ENCODE measurements at regions not wholly inside any gene's neighbourhood (a gene's known extent, or its start where the extent isn't known, plus 50 kb on each side); places are given as distances from the start of the nearest gene placed in this dataset.

DNA sequence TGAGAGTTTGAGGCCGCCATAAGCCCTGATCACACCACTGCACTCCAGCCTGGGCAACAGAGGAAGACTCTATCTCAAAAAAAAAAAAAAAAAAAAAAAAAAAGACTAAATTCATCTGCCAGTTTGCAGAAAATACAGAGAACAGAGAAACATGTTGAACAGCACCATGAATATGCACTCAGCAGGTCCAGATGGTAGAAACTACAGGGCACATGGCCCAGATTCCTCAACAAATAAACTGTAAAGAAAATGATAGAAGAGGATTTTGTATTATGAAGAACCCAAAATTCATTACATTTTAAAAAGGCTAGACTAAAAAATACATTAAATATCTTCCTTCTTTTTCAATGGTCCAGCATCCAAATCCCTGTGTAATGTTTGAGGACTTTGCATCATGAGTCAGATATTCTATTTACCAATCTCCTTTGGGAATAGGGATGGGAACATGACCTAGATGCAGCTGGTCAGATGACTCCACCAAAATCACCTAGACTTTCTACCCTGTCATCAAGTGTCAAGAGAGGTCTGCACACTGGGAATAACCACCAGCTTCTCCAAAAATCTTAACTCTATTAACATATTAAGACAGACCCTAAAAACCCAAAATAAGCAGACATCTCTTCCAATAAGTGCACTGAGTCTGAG is 189.1 kb upstream of the TCF21 start:
- H4K20me1 ChIP-seq (ENCODE audit: insufficient read depth, low read length) = no peaks in the 10 kb centered on the region
- ATAC-seq (no peak), DNase-seq (ENCODE audit: low spot score) (no peak), FAIRE-seq (no peak)
- 33% methylated on average over 1 of the region's 1 CpG for WGBS (ENCODE audit: low lambda C conversion rate)
- no peak overlapping the region for H2AFZ ChIP-seq (ENCODE audit: low read length)
- H3K27ac ChIP-seq (ENCODE audit: extremely low read length, insufficient read depth, low read length) = no peak overlapping the region
- no peak overlapping the region for H3K4me2 ChIP-seq (ENCODE audit: low read depth, low read length)
- no peak overlapping the region for H3K4me3 ChIP-seq (replicated peaks in 1 of 3; ENCODE audit: insufficient read depth in 1 of 3, low read depth in 2 of 3, low read length in 3 of 3)
- no TSS peak for BruUV-seq (replicated peaks)
- H3K4me1 ChIP-seq (ENCODE audit: insufficient read depth, low read length) = no peaks in the 10 kb centered on the region
- intact Hi-C loops (cut with micrococcal nuclease; ENCODE audit: unreplicated experiment) (no loop called here), in situ Hi-C loops (cut with HindIII; ENCODE audit: extremely low pct_ligation_motif_present, low pct_unique_long_range_greater_than_20kb) (no loop called here)
- TF ChIP-seq STAG1 (CRISPR knock-in tag; IDR thresholded peaks at IDR 0.05) = no peak
- no peak for TF ChIP-seq ZFP41 (CRISPR knock-in tag; IDR thresholded peaks at IDR 0.05; ENCODE audit: borderline replicate concordance)
- TF ChIP-seq, protein P1, sequence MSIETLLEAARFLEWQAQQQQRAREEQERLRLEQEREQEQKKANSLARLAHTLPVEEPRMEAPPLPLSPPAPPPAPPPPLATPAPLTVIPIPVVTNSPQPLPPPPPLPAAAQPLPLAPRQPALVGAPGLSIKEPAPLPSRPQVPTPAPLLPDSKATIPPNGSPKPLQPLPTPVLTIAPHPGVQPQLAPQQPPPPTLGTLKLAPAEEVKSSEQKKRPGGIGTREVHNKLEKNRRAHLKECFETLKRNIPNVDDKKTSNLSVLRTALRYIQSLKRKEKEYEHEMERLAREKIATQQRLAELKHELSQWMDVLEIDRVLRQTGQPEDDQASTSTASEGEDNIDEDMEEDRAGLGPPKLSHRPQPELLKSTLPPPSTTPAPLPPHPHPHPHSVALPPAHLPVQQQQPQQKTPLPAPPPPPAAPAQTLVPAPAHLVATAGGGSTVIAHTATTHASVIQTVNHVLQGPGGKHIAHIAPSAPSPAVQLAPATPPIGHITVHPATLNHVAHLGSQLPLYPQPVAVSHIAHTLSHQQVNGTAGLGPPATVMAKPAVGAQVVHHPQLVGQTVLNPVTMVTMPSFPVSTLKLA (IDR thresholded peaks at IDR 0.05) = peak; percentile 70
- no peaks in the 10 kb centered on the region for H3K9me3 ChIP-seq (ENCODE audit: low read length)
- H3K36me3 ChIP-seq (replicated peaks in 1 of 2; ENCODE audit: control insufficient read depth in 1 of 2, insufficient read depth in 2 of 2, low read length in 2 of 2) = no peaks in the 10 kb centered on the region
- no peak overlapping the region for H3K9ac ChIP-seq (ENCODE audit: insufficient read depth, low read depth, low read length)
- CTCF ChIA-PET (ENCODE audit: low intra/inter-chr PET ratio, low total read pairs) = no interaction called here
- POLR2A ChIA-PET = no interaction called here
- no peaks in the 10 kb centered on the region for H3K79me2 ChIP-seq (ENCODE audit: insufficient read depth, low read length)
- H3K27me3 ChIP-seq (ENCODE audit: control insufficient read depth in 1 of 2, insufficient read depth in 2 of 2, low read length in 2 of 2) = no peaks in the 10 kb centered on the region; a peak in 1 of 5 replicates

GRCh38 chr6:133701633-133702331 is 187.1 kb upstream of the TCF21 start:
- Histone ChIP-seq H3K9ac (ENCODE audit: insufficient read depth, low read depth, low read length) (no peak overlapping the region), H4K20me1 (ENCODE audit: insufficient read depth, low read length) (no peaks in the 10 kb centered on the region), H3K4me2 (ENCODE audit: low read depth, low read length) (no peak overlapping the region), H3K9me3 (ENCODE audit: low read length) (no peaks in the 10 kb centered on the region), H2AFZ (ENCODE audit: low read length) (no peak overlapping the region), H3K79me2 (ENCODE audit: insufficient read depth, low read length) (no peaks in the 10 kb centered on the region), H3K27me3 (ENCODE audit: control insufficient read depth in 1 of 2, insufficient read depth in 2 of 2, low read length in 2 of 2) (no peaks in the 10 kb centered on the region; a peak in 1 of 5 replicates), H3K4me1 (ENCODE audit: insufficient read depth, low read length) (no peaks in the 10 kb centered on the region), H3K4me3 (replicated peaks in 1 of 3; ENCODE audit: insufficient read depth in 1 of 3, low read depth in 2 of 3, low read length in 3 of 3) (no peak overlapping the region), H3K27ac (ENCODE audit: extremely low read length, insufficient read depth, low read length) (no peak overlapping the region), H3K36me3 (replicated peaks in 1 of 2; ENCODE audit: control insufficient read depth in 1 of 2, insufficient read depth in 2 of 2, low read length in 2 of 2) (no peaks in the 10 kb centered on the region)
- DNase-seq (ENCODE audit: low spot score) (no peak), ATAC-seq (no peak; the same call in 2 of the 3 replicates), FAIRE-seq (no peak)
- POLR2A ChIA-PET = no interaction called here
- CTCF ChIA-PET (ENCODE audit: low intra/inter-chr PET ratio, low total read pairs) = no interaction called here
- 17% methylated on average over 8 of the region's 9 CpGs for WGBS (ENCODE audit: low lambda C conversion rate)
- intact Hi-C loops (cut with micrococcal nuclease; ENCODE audit: unreplicated experiment) (no loop called here), in situ Hi-C loops (cut with HindIII; ENCODE audit: extremely low pct_ligation_motif_present, low pct_unique_long_range_greater_than_20kb) (no loop called here)
- no TSS peak for BruUV-seq (replicated peaks)
- no peak for TF ChIP-seq ZFP1 (CRISPR knock-in tag; IDR thresholded peaks at IDR 0.05)
- TF ChIP-seq, protein P2, sequence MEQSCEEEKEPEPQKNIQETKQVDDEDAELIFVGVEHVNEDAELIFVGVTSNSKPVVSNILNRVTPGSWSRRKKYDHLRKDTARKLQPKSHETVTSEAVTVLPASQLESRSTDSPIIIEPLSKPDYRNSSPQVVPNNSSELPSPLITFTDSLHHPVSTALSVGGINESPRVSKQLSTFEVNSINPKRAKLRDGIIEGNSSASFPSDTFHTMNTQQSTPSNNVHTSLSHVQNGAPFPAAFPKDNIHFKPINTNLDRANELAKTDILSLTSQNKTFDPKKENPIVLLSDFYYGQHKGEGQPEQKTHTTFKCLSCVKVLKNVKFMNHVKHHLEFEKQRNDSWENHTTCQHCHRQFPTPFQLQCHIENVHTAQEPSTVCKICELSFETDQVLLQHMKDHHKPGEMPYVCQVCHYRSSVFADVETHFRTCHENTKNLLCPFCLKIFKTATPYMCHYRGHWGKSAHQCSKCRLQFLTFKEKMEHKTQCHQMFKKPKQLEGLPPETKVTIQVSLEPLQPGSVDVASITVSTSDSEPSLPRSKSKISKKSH (CRISPR knock-in tag; IDR thresholded peaks at IDR 0.05; ENCODE audit: borderline replicate concordance) = no peak
